Progenitor cell of endocrine pancreas (in vitro differentiated cells): ENCODE measurements at regions not wholly inside any gene's neighbourhood (a gene's known extent, or its start where the extent isn't known, plus 50 kb on each side); places are given as distances from the start of the nearest gene placed in this dataset.

ENCODE experiments used
- DNase-seq: peaks from one replicate; pipeline ENCODE4 v3.0.0; 2021; ENCODE audit warnings: low spot score; ENCODE audit not compliant: unreplicated experiment
- H3K27ac Mint-ChIP-seq: 2 replicates; pipeline ENCODE4 v1.8.0; 2021; ENCODE audit warnings: mild to moderate bottlenecking, moderate library complexity, mixed read lengths
- H3K27me3 Mint-ChIP-seq: 2 replicates; pipeline ENCODE4 v1.8.0; 2021; ENCODE audit warnings: mixed read lengths
- H3K36me3 Mint-ChIP-seq: 2 replicates; pipeline ENCODE4 v1.8.0; 2022; ENCODE audit warnings: mixed read lengths; ENCODE audit not compliant: insufficient read depth
- H3K4me1 Mint-ChIP-seq: 2 replicates; pipeline ENCODE4 v1.8.0; 2021; ENCODE audit warnings: low read depth, mixed read lengths
- H3K4me3 Mint-ChIP-seq: 2 replicates; pipeline ENCODE4 v1.8.0; 2021; ENCODE audit warnings: low read depth, mild to moderate bottlenecking, moderate library complexity, mixed read lengths
- H3K9me3 Mint-ChIP-seq: 2 replicates; pipeline ENCODE4 v1.8.0; 2021; ENCODE audit warnings: low read depth, mixed read lengths
- TF ChIP-seq, protein P1 (sequence below): fragments of 200-600 bp; sonication (generic); IDR thresholded peaks from one replicate; pipeline ENCODE4 v1.5.0; 2021; ENCODE audit warnings: antibody characterized with exemption, mild to moderate bottlenecking; ENCODE audit not compliant: unreplicated experiment

DNA sequence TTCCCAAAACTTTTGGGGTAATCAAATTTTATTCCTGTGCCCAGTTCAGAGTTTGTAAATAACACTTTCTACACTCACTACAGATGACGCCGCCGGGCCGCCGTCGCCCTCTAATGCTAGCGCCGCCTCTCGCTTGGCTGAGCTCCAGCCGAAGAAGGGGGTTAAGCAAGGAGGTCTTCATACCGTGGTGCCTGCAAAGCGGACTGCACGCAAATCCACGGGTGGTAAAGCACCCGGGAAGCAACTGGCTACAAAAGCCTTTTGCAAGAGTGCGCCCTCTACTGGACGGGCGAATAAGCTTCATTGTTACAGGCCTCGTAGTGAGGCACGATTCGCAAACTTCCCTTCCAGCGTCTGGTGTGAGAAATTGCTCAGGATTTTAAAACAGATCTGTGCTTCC, 280.4 kb downstream of the MEF2C start:
- H3K36me3 Mint-ChIP-seq, result peaks cover 1% of the 10 kb centered on the region
- no peak overlapping the region for H3K27ac Mint-ChIP-seq
- H3K4me1 Mint-ChIP-seq, result no peaks in the 10 kb centered on the region
- peaks cover 7% of the 10 kb centered on the region for H3K9me3 Mint-ChIP-seq
- no peak overlapping the region for H3K4me3 Mint-ChIP-seq
- no peak for DNase-seq
- H3K27me3 Mint-ChIP-seq, result peaks cover 3% of the 10 kb centered on the region
- TF ChIP-seq, protein P1, sequence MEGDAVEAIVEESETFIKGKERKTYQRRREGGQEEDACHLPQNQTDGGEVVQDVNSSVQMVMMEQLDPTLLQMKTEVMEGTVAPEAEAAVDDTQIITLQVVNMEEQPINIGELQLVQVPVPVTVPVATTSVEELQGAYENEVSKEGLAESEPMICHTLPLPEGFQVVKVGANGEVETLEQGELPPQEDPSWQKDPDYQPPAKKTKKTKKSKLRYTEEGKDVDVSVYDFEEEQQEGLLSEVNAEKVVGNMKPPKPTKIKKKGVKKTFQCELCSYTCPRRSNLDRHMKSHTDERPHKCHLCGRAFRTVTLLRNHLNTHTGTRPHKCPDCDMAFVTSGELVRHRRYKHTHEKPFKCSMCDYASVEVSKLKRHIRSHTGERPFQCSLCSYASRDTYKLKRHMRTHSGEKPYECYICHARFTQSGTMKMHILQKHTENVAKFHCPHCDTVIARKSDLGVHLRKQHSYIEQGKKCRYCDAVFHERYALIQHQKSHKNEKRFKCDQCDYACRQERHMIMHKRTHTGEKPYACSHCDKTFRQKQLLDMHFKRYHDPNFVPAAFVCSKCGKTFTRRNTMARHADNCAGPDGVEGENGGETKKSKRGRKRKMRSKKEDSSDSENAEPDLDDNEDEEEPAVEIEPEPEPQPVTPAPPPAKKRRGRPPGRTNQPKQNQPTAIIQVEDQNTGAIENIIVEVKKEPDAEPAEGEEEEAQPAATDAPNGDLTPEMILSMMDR, result no peak

DNA sequence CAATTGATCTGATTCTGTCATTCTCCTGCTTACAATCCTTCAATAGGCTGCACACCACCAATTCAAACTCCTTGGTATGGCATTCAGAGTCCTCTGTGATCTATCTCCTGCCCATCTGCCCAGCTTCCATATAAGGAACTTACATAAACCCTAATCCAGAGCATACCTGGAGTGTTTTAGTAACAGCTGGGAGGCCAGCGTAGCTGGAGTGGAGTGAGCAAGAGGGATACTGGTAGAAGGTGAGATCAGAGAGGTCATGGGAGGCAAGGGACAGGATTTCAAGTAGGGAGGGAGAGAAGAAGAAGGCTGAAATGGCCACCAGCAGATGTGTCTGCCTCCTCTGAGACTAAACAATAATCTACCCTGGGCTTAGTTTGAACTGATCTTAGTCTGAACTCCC, 288.5 kb downstream of the MEF2C start:
- Mint-ChIP-seq H3K27ac (no peak overlapping the region), H3K9me3 (peaks cover 3% of the 10 kb centered on the region), H3K36me3 (no peaks in the 10 kb centered on the region), H3K4me1 (peaks cover 4% of the 10 kb centered on the region), H3K4me3 (no peak overlapping the region), H3K27me3 (peaks cover 1% of the 10 kb centered on the region)
- DNase-seq, result no peak
- TF ChIP-seq, protein P1, result no peak

DNA sequence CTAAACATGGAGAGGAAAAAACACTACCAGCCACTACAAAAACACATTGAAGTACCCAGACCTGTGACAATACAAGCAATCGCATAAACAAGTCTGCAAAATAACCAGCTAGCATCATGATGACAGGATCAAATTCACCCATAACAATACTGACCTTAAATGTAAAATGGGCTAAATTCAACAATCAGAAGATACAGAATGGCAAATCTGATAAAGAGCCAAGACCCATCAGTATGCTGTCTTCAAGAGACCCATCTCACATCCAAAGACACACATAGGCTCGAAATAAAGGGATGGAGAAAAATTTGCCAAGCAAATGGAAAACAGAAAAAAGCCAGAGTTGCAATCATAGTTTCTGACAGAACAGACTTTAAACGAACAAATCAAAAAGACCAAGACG, 294.4 kb downstream of the MEF2C start:
- Mint-ChIP-seq H3K9me3 (peaks cover 19% of the 10 kb centered on the region), H3K27ac (no peak overlapping the region), H3K4me1 (no peaks in the 10 kb centered on the region), H3K36me3 (no peaks in the 10 kb centered on the region), H3K4me3 (no peak overlapping the region), H3K27me3 (peaks cover 2% of the 10 kb centered on the region)
- TF ChIP-seq, protein P1, result no peak
- DNase-seq, result no peak

DNA sequence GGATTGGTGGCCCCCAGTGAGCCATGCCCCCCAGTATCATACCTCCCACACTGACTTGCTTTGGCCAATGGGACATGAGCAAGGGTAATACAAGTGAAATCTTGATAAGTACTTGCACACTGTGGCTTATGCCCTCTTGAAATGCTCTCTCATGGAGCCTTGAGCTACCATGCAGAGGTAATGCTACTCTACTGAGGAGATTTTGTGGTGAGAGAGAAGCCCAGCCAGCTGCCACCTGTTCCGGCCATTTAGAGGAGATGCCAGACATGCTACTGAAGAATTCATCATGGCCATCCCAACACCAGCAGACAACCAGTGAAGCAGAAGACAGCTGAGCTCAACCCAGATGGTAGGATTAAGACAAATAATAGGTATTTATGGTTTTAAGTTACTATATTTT, 299.5 kb downstream of the MEF2C start:
- Mint-ChIP-seq H3K9me3 (peaks cover 8% of the 10 kb centered on the region), H3K36me3 (no peaks in the 10 kb centered on the region), H3K4me1 (no peaks in the 10 kb centered on the region), H3K27ac (no peak overlapping the region), H3K27me3 (peaks cover 4% of the 10 kb centered on the region), H3K4me3 (no peak overlapping the region)
- TF ChIP-seq, protein P1, result no peak
- no peak for DNase-seq

DNA sequence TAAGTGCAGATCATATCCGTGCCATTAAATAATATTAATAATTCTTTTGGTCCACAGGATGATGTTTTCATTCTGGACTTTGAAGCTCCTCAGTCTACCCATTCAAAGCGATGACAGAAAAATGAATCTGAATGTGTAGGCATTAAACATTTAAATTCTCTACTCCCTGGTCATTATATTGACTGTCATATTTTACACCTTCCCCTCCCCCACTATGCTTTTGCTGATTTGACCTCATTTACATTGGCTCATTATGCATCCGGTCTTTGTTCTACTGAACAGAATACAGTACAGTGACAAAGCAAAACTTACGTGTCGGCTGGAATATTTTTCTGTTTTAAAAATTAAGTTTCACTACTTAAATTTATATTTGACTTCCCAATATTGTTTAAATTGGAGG, 289.7 kb upstream of the TMEM161B start:
- TF ChIP-seq, protein P1, result no peak
- H3K9me3 Mint-ChIP-seq, result no peaks in the 10 kb centered on the region
- DNase-seq, result no peak
- no peaks in the 10 kb centered on the region for H3K36me3 Mint-ChIP-seq
- peaks cover 28% of the 10 kb centered on the region for H3K4me1 Mint-ChIP-seq
- H3K27ac Mint-ChIP-seq, result no peak overlapping the region
- H3K27me3 Mint-ChIP-seq, result no peaks in the 10 kb centered on the region
- H3K4me3 Mint-ChIP-seq, result no peak overlapping the region

DNA sequence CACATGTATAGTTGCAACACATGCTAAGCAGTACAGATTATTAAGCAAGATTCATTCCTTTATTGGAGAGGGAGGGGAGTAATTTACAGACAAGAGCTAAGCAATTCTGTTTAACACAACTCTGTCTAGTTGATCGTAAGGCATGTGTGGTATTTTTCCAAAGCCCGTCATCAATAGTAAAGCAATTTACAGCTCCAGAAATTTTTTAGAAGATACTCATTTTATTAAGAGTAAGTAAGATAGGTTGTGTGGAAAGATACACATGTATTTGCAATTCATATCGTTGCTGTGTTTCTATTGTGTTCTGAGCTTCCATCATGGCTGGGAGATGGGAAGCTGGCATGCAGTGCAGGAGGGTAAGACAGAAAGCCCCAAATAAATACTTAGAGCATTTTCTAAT, 289.2 kb upstream of the TMEM161B start:
- Mint-ChIP-seq H3K9me3 (no peaks in the 10 kb centered on the region), H3K4me1 (peaks cover 25% of the 10 kb centered on the region), H3K4me3 (no peak overlapping the region), H3K27me3 (no peaks in the 10 kb centered on the region), H3K36me3 (no peaks in the 10 kb centered on the region), H3K27ac (no peak overlapping the region)
- TF ChIP-seq, protein P1, result no peak
- no peak for DNase-seq
